ENCODE measurements at regions not wholly inside any gene's neighbourhood (a gene's known extent, or its start where the extent isn't known, plus 50 kb on each side); places are given as distances from the start of the nearest gene placed in this dataset.

DNA sequence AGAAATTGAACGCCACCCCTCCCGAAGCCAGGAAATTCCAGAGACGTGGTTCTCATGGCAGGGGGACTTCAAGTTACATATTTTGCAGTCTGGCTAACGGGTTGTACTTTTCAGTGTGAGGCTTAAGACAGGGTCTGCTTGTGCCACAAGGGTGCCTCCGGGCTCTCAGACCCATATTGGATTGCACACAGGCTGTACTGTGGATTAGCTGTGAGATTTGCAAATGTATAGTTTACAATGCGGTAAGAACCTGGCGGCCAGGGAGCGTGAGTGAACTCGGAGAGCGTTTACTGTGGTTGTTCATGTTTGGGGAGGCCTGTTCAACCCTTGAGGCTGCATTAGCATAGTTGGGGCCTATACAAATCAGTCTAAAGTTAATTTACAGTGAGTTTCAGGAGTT lies 143.9 kb upstream of the SIX2 start:
- no peak overlapping the region for H3K4me3 ChIP-seq (ENCODE audit: low read depth, low read length)

DNA sequence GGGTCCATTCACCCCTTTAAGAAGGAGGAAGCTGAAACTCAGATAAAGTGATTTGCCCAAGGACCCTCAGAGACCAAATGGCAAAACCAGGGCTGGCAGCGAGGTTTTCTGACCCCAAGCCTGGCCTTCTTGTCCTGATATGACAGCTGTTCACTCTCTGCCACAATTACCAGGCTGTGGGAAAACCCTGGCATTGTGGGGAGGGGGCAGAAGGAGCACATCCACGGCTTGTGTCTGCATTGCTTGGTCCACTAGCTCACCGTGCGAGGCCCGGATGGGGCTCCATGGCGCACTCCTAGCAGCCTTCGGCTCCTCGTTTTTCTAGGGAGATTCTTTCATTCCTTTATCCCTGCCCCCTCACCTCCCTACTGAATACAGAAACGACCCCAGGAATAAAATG lies 143.4 kb upstream of the SIX2 start:
- no peak overlapping the region for H3K4me3 ChIP-seq (ENCODE audit: low read depth, low read length)

DNA sequence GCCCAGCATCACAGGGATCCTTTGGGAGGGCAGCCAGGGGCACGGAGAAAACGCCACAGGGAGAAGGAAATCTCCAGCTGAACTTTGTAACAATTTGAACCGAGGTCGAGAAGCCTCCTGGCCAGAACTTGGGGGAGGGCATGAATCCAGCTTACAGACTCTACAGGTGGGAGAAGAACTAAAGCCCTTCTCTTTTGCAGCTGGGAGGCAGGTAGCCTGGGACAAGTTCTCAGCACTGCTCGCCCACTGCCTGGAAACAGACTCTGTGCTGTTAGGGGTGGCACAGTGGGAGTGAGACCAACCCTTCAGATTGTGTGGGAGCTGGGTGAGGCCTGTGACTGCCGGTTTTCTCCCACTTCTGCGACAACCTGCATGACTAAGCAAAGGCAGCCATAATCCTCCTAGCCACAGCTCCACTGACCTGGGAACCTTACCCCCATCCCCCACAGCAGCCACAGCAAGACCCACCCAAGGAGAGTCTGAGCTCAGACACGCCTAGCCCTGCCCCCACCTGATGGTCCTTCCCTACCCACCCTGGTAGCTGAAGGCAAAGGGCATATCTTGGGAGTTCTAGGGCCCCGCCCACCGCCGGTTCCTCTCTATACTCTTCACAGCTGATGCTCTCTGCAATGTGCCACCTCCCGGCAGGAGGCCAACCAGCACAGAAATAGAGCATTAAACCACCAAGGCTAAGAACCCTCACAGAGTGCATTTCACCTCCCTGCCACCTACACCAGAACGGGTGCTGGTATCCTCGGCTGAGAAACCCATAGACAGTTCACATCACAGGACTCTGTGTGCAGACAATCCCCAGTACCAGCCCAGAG lies 136.0 kb upstream of the SIX2 start:
- H3K4me3 ChIP-seq (ENCODE audit: low read depth, low read length), result no peak overlapping the region

DNA sequence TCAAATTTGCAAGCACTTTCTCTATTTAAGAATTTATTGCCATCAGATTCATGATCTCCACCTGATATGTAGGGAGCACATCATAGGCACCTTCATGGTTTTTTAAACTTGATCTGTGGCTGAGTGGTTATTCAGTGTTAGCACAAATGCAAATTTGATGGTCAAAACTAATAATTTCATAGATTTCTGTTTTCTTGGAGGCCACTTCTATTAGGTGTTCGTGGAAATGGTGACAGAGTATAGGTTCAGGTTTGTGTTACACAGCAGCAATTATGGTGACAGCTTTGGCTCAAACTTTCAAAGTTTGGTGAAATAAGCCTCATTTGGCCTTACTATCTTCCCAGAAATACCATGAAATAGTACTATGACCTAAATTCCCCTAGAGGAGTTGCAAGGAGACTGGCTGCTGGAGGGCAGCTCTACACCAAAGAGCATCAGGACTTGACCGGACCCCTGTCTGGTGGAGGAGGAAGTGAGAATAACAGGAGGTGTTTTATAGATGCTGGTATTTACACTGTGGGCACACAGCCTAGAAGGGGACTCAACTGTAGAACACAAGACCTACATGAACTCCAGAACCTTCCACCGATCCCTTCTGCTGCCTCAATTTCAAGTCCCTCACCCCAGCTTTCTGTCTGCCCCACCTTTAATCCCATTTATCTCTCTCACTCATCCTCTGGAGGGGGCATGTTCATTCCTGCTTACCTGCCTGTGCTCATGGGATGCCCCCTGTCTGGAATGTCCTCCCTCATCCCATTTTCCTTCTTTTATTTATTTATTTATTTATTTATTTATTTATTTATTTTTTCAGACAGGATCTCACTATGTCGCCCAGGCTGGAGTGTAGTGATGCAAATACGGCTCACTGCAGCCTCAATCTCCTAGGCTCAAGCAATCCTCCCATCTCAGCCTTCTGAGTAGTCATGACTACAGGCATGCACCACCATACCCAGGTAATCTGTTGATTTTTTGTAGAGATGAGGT lies 132.9 kb upstream of the SIX2 start:
- no peak overlapping the region for H3K4me3 ChIP-seq (ENCODE audit: low read depth, low read length)

DNA sequence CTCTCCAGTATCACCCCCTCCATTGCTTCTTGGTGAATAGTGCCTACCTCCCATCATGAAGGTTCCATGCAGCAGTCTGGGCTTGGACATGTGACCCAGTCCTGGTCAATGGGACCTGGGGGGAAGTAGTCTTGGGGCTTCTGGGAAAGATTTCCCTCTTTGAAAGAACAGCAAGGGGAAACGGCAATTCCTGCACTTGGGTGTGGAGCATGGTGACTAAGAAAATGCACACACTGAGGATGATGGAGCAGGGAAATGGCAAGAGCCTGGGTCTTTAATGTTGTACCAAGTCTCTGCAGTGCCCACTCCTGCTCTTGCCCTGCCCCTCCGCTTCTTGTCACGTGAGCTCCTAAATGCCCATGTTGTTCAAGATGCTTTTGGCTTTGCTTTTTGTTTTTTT lies 131.4 kb upstream of the SIX2 start:
- H3K4me3 ChIP-seq (ENCODE audit: low read depth, low read length), result no peak overlapping the region

DNA sequence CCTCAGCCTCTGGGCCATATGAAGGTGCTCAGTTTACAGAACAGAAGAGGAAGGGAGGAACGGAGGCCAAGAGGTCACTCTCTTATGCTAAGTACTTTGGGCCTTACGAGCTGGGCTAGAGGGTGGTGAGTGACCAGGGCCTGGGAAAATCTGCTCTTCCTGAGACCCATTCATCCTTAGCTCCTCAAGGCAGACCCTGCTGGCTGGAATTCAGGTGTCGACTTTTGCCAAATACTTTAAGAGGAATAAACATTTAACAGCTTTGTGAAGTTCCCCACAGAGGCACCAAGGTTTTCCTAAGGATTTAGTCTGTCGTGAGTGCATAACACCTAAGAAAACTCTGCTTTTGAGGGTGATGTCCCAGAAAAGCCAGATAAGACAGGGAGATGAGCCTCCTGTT lies 129.7 kb upstream of the SIX2 start:
- no peak overlapping the region for H3K4me3 ChIP-seq (ENCODE audit: low read depth, low read length)

DNA sequence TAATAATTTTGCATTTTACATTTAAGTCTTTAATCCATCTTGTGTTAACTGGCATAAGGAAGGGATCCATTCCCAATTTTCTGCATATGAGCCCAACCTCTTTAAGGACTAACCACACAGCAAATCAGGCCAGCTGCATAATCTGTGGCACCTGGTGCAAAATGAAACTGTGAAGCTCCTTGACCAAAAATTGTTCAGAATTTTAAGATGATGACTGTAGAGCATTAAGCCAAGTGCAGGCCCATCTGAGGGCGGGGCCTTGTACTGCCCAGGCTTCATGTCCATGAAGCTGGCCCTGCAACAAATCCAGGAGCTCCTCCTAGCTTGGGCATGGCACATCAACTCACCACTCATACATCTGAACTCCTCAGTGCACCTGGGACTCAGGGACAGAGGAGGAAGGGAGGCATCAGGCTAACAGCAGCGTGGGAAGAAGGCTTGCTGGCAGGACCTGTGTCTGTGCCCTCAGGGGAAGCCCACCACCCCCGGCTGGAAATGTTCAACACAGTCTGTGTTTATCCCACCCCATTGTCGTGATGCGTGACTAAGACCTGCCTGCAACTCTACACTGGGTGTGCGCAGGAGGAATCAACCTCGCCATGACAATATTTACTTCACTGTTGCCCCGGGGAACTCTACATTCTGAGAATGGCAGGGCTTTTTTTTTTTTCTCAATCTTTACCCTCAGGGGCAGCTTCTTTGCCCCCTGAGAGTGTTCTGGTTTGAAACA lies 128.9 kb upstream of the SIX2 start:
- no peak overlapping the region for H3K4me3 ChIP-seq (ENCODE audit: low read depth, low read length)

DNA sequence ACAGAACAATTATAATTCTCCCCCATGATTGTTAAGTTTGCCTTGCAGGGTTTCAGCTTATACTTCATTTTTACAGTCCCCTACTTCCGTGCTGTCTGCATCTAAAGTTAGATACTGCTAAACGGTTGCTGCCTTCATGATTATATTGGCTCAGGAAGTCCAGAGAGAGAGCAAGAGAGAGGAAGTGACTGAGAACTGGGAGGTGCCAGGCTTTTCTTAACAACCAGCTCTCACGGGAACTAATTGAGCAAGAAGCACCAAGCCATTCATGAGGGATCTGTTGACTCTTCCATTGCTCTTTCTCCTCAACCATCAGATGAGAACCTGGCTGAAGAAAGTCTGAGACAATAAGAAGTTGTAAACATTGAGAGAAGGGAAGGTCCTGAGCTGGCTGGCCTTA lies 125.5 kb upstream of the SIX2 start:
- no peak overlapping the region for H3K4me3 ChIP-seq (ENCODE audit: low read depth, low read length)

DNA sequence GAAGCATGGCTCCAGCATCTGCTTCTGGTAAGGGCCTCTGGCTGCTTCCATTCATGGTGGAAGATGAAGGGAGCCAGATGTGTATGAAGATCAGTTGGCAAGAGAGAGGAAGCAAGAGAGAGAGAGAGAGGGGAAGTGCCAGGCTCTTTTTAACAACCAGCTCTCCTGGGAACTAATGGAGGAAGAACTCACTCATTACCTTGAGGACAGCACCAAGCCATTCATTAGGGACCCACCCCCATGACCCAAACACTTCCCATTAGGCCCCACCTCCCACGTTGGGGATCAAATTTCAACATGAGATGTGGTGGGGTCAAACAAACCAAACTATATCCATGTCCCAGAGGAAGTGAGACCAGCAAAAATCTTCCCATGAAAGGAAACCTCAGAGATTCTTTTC lies 124.8 kb upstream of the SIX2 start:
- no peak overlapping the region for H3K4me3 ChIP-seq (ENCODE audit: low read depth, low read length)

DNA sequence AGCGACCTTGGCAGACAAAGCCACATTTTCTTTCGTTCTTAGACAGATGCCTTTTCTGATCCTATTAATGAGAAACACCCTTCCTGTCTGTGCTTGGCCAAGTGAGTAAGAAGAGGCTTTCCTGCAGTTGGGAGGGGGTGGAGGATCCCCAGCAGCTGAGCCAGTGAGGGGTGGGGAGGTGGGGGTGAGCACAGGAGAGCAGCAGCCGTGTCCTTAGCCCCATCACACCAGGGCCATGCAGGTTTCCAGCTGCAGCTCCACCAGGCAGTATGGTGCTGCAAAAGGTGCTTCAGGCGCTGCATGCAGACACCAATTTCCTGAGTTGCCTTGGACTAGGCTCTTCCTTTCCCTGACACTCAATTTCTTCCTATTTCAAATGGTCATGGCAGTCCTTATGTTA lies 123.3 kb upstream of the SIX2 start:
- no peak overlapping the region for H3K4me3 ChIP-seq (ENCODE audit: low read depth, low read length)

DNA sequence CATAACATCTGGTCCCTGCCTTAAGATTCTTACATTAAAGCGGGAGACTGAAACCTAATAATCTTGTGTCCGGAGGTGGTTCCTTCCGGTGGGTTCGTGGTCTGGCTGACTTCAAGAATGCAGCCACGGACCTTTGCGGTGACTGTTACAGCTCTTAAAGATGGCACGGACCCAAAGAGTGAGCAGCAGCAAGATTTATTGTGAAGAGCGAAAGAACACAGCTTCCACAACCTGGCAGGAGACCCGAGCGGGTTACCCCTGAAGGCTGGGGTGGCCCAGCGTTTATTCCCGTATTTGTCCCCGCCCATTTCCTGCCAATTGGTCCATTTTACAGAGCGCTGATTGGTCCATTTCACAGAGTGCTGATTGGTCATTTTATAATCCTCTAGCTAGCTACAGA lies 122.3 kb upstream of the SIX2 start:
- no peak overlapping the region for H3K4me3 ChIP-seq (ENCODE audit: low read depth, low read length)

DNA sequence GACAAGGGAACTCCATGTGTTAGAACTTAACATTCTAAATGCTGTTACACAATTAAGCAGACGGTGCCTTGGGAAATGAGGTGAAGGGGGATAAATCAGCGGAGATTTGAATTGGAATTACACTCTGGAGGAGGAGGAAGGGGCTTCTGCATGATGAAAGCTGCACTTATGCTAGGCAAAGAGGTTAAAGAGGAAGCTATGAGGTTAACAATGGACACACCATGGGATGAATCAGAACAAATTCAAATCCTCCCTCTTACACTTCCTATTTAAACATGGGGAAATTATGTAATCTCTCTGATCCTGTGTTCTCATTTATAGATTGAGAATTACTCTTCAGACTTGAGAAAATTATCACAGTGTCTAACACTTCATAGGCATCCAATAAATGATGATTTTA lies 121.5 kb upstream of the SIX2 start:
- H3K4me3 ChIP-seq (ENCODE audit: low read depth, low read length), result no peak overlapping the region

DNA sequence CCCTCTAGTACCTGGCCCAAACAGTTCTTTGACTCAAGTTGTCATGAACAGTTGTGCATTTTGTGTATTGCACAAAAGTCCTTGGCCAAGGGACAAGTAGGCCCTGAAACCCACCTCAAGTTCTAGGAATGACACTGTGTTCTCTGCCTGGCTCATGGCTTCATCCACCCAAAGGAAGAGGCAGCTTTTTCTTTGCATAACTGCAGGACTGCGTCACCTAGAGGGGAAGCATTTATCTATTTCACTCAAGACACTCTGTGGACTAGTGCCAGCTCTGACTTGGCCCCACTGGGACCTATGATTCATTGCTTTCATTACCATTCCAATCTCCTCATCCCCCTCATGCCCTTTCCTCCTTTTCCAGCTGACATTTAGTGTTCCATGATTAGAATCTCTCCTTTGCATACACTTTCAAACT lies 119.3 kb upstream of the SIX2 start:
- no peak overlapping the region for H3K4me3 ChIP-seq (ENCODE audit: low read depth, low read length)

DNA sequence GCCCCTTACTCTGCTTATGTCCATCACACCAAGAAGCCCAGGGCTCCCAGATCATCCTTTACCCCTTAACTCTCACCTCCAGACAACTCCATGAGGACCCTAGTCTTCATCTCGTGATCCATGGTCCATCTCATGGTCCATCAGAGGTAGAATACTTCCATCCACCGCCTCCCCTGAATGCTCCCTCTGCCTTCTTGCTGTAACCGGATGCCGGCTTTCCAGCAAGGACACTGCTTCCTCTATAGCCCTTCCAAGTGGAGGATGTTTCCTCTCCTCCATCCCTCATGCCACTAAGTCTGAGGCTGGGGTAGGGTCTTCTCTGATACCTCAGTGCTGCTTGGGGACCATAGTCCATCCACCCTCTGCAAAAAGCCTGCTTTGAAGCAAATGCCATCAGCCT lies 118.6 kb upstream of the SIX2 start:
- H3K4me3 ChIP-seq (ENCODE audit: low read depth, low read length), result no peak overlapping the region

DNA sequence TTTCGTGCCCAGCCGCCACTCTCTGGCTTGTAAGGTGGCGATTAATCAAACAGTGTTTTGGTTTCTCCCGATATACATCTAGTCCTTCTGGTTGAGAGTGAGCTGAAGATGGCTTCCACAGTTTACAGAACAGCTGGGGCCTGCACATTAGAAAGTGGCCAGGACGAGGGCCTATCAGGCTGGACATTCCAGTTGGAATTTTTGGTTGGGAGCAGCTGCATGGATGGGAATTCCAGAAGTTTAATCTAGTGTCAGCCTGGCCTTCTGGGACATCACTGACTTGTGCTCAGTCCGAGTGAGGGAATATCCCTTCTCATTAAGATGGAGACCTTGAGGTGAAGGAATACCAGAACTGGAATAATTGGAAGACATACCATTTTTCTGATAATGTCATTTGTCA lies 118.1 kb upstream of the SIX2 start:
- H3K4me3 ChIP-seq (ENCODE audit: low read depth, low read length), result no peak overlapping the region

DNA sequence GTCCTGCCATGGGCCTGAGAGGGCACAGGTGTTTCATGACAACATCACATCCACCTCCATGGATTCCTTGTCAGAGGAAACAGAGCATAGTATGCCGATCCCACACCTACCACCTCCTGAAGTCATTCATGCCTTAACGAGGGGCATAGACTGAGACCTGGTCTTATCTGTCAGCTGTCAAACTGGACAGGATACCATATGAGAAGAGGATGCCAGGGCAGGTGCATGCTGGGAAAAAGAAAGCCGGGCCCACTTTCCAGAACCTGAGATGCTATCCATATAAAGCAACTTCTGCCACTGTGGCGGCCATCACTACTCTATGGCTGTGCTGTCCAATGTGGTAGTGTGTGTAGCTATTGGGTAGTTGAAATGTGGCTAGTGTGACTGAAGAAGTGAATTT lies 116.0 kb upstream of the SIX2 start:
- no peak overlapping the region for H3K4me3 ChIP-seq (ENCODE audit: low read depth, low read length)

DNA sequence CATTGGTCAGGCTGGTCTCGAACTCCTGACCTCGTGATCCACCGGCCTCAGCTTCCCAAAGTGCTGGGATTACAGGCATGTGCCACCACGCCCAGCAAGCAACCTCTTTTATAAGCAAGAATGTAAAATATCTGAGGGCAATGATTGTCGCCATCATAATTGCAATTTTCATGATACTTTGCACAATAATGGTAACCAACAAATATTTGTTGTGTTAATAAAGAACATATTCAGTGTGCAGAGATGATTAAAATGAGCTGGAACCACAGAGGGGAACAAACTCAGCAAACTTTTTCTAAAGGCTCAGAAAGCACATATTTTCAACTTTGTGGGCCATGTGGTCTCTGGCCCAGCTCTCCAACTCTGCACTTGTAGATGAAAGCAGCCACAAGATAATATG lies 115.2 kb upstream of the SIX2 start:
- no peak overlapping the region for H3K4me3 ChIP-seq (ENCODE audit: low read depth, low read length)

DNA sequence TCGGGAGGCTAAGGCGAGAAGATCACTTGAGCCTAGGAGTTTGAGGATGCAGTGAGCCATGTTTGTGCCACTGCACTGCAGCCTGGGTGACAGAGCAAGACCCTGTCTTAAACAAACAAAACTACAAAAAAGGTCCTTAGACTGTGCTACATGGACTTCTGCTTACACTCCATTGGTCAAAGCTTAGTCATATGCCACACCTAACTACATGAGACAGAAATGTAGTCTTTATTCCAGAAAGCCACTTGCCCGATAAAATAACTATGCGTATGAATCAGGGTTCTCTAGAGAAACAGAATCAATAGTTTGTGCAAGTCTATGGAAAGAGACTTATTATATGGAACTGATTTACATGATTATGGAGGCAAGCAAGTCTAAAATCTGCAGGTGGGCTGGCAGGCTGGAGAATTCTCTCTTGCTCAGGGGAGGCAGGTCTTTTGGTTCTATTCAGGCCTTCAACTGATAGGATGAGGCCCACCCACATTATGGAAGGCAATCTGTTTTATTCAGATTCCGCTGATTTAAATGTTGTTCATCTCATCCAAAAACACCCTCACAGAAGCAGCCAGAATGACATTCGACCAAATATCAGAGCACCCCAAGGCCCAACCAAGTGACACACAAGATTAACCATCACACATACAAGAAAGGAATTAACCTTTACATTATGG lies 114.4 kb upstream of the SIX2 start:
- no peak overlapping the region for H3K4me3 ChIP-seq (ENCODE audit: low read depth, low read length)

DNA sequence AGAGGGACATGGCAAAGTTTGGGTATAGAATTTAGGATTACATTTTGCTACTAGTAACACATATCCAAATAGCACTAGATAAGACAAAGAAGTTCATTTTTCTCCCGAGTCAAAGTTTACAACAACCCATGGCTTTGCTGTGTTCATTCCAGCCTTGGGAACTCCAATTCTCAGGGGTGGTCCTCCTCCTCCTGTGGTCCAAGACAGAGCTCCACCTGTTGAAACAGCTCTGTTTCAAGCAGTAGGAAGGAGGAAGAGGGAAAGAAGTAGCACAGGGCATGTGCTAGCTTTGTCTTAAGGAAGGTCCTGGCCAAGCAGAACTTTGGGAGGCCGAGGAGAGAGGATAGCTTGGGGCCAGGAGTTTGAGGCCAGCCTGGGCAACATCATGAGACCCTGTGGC lies 113.8 kb upstream of the SIX2 start:
- H3K4me3 ChIP-seq (ENCODE audit: low read depth, low read length), result no peak overlapping the region

DNA sequence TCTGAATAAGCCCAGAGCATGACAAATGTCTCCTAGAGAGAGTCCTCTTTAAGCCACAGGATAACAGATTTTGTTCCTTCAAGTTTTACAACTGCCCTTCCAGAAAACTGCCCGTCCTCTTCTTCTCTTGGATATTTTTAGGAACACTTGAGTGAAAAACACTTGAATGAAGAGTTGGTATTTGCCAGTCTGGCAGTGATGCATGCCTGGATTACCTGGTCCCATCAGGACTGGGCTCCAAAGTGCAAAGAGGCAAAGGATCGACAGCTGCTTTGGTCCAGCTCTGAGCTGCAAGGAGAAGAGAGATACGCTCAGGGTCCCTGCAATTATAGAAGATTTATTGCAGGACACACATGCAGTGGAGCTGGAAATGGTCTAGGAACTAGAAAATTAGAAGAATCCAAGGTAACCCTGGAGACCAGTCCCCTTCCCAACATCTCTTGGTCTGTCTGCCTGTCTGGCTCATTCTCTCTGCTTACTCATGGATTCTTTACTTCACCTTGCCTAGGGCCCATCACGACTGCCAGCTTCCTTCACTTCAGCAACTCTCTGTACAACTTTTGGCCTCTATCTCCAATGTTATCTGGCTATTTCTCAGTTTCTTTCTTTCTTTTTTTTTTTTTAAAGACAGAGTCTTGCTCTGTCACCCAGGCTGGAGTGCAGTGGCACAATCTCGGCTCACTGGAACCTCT lies 112.1 kb upstream of the SIX2 start:
- H3K4me3 ChIP-seq (ENCODE audit: low read depth, low read length), result no peak overlapping the region
